OCI-LY7 (cell line): ENCODE measurements at regions not wholly inside any gene's neighbourhood (a gene's known extent, or its start where the extent isn't known, plus 50 kb on each side); places are given as distances from the start of the nearest gene placed in this dataset.

Experiments
- EZH2phosphoT487 ChIP-seq: fragments of 200-600 bp; sonication (generic); IDR thresholded peaks from 2 replicates; pipeline ENCODE4 v1.6.1; 2018; ENCODE audit warnings: low read depth, borderline replicate concordance, mild to moderate bottlenecking, mixed run types, antibody characterized with exemption, low read length, moderate library complexity, mixed read lengths
- TF ChIP-seq, protein P1 (sequence below): fragments of 200-600 bp; sonication (generic); conservative IDR thresholded peaks from 2 replicates; pipeline ENCODE4 v1.5.1; 2014; ENCODE audit warnings: mild to moderate bottlenecking, antibody characterized with exemption, low read length, moderate library complexity, mixed read lengths

DNA sequence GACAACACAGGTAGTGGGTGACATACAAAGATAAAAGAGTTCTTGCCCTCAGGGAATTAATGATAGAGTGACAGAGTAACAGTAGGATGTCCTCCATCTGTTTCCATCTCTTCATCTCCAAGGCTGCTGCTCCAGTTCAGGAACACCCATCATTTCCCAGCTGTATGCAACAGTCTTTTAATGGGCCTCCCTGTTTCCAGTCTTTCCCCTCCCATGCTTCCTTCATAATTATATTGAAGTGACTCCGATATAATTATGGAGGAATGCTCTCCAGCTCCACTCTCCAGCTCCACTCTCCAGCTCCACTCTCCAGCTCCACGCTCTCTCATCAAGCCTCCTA lies 65.3 kb upstream of the MSN start:
- TF ChIP-seq, protein P1, sequence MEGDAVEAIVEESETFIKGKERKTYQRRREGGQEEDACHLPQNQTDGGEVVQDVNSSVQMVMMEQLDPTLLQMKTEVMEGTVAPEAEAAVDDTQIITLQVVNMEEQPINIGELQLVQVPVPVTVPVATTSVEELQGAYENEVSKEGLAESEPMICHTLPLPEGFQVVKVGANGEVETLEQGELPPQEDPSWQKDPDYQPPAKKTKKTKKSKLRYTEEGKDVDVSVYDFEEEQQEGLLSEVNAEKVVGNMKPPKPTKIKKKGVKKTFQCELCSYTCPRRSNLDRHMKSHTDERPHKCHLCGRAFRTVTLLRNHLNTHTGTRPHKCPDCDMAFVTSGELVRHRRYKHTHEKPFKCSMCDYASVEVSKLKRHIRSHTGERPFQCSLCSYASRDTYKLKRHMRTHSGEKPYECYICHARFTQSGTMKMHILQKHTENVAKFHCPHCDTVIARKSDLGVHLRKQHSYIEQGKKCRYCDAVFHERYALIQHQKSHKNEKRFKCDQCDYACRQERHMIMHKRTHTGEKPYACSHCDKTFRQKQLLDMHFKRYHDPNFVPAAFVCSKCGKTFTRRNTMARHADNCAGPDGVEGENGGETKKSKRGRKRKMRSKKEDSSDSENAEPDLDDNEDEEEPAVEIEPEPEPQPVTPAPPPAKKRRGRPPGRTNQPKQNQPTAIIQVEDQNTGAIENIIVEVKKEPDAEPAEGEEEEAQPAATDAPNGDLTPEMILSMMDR, result no peak
- TF ChIP-seq EZH2phosphoT487, result no peak
